NCI-H1417 (cell line): ENCODE measurements at regions not wholly inside any gene's neighbourhood (a gene's known extent, or its start where the extent isn't known, plus 50 kb on each side); places are given as distances from the start of the nearest gene placed in this dataset.

Experiments
- DNase-seq, 3 experiments: peaks; one replicate each; lab custom pipeline; 2025; lab: John Stamatoyannopoulos, UW

- DNase-seq, result no peak
Measured at GRCh38 chr6:23140871-23141270, 571.5 kb downstream of the HDGFL1 start.

- no peak for DNase-seq
Measured at GRCh38 chr6:23145781-23146180, 576.4 kb downstream of the HDGFL1 start.

- DNase-seq, result peak in 1 of 3 experiments; percentile 9
Measured at GRCh38 chr6:23154159-23154558, 584.8 kb downstream of the HDGFL1 start.

GRCh38 chr6:23170049-23170448, 600.7 kb downstream of the HDGFL1 start:
- no peak for DNase-seq

- DNase-seq, result no peak
Measured at GRCh38 chr6:23173234-23173633, 603.9 kb downstream of the HDGFL1 start.

GRCh38 chr6:23174781-23175361, 605.5 kb downstream of the HDGFL1 start:
- DNase-seq, result no peak

GRCh38 chr6:23175391-23175790, 606.0 kb downstream of the HDGFL1 start:
- DNase-seq, result no peak

GRCh38 chr6:23176471-23176870, 607.1 kb downstream of the HDGFL1 start:
- DNase-seq, result no peak

GRCh38 chr6:23176883-23177282, 607.5 kb downstream of the HDGFL1 start:
- peak in 2 of 3 experiments; percentile 14 to 52 for DNase-seq

GRCh38 chr6:23177806-23178205, 608.4 kb downstream of the HDGFL1 start:
- peak in 1 of 3 experiments; percentile 19 for DNase-seq

- DNase-seq, result no peak
Measured at GRCh38 chr6:23179994-23180393, 610.6 kb downstream of the HDGFL1 start.

- DNase-seq, result peak; percentile 47 to 95 (median 80)
Measured at GRCh38 chr6:23180504-23181293, 611.3 kb downstream of the HDGFL1 start.

- DNase-seq, result no peak
Measured at GRCh38 chr6:23181356-23182110, 612.2 kb downstream of the HDGFL1 start.

GRCh38 chr6:23183846-23184245, 614.5 kb downstream of the HDGFL1 start:
- no peak for DNase-seq

- no peak for DNase-seq
Measured at GRCh38 chr6:23184351-23184750, 615.0 kb downstream of the HDGFL1 start.

GRCh38 chr6:23195487-23195886, 626.1 kb downstream of the HDGFL1 start:
- no peak for DNase-seq

GRCh38 chr6:23199541-23199940, 630.2 kb downstream of the HDGFL1 start:
- no peak for DNase-seq

- no peak for DNase-seq
Measured at GRCh38 chr6:23200946-23201345, 631.6 kb downstream of the HDGFL1 start.

- peak in 1 of 3 experiments; percentile 25 for DNase-seq
Measured at GRCh38 chr6:23202207-23202606, 632.8 kb downstream of the HDGFL1 start.

GRCh38 chr6:23212398-23212797, 643.0 kb downstream of the HDGFL1 start:
- DNase-seq, result no peak

- no peak for DNase-seq
Measured at GRCh38 chr6:23213193-23213592, 643.8 kb downstream of the HDGFL1 start.

- no peak for DNase-seq
Measured at GRCh38 chr6:23213651-23214050, 644.3 kb downstream of the HDGFL1 start.

GRCh38 chr6:23218751-23219150, 649.4 kb downstream of the HDGFL1 start:
- peak; percentile 21 to 71 (median 23) for DNase-seq
